ENCODE measurements at regions not wholly inside any gene's neighbourhood (a gene's known extent, or its start where the extent isn't known, plus 50 kb on each side); places are given as distances from the start of the nearest gene placed in this dataset.

DNA sequence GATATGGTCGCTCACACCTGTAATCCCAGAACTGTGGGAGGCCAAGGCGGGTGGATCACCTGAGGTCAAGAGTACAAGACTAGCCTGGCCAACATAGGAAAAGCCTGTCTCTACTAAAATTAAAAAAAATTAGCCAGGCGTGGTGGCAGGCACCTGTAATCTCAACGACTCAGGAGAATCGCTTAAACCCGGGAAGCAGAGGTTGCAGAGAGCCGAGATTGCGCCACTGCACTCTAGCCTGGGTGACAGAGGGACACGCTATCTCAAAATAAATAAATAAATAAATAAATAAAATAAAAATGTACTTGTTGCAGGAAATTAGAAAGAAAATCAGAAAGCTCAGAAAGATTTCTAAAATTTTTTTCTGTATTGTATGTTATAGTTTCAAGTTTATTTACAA is 113.9 kb downstream of the LITAF start:
- TF ChIP-seq, protein P1, sequence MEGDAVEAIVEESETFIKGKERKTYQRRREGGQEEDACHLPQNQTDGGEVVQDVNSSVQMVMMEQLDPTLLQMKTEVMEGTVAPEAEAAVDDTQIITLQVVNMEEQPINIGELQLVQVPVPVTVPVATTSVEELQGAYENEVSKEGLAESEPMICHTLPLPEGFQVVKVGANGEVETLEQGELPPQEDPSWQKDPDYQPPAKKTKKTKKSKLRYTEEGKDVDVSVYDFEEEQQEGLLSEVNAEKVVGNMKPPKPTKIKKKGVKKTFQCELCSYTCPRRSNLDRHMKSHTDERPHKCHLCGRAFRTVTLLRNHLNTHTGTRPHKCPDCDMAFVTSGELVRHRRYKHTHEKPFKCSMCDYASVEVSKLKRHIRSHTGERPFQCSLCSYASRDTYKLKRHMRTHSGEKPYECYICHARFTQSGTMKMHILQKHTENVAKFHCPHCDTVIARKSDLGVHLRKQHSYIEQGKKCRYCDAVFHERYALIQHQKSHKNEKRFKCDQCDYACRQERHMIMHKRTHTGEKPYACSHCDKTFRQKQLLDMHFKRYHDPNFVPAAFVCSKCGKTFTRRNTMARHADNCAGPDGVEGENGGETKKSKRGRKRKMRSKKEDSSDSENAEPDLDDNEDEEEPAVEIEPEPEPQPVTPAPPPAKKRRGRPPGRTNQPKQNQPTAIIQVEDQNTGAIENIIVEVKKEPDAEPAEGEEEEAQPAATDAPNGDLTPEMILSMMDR (IDR thresholded peaks at IDR 0.05; ENCODE audit: low read depth, low read length), result no peak
- TF ChIP-seq EZH2phosphoT487 (IDR thresholded peaks at IDR 0.05; ENCODE audit: low read depth), result no peak
